HL-60 (cell line): ENCODE measurements at regions not wholly inside any gene's neighbourhood (a gene's known extent, or its start where the extent isn't known, plus 50 kb on each side); places are given as distances from the start of the nearest gene placed in this dataset.
"Not testable (repeated sequence)": the region's sequence is repeated elsewhere in the genome, so short reads cannot be mapped to it uniquely, and the experiment has no call there.

Source experiments
- DNase-seq, 2 experiments: peaks; one replicate each; pipeline ENCODE4 v3.0.0-alpha.2; 2010 to 2020; ENCODE audit warnings: low read depth in 1 of 2, low spot score in 1 of 2
- H3K27ac ChIP-seq: fragments of 250-450 bp; sonication (Bioruptor Pico); replicated peaks from 2 replicates; pipeline ENCODE4 v1.5.1; 2020; ENCODE audit warnings: mild to moderate bottlenecking, moderate library complexity
- H3K27me3 ChIP-seq: fragments of 250-450 bp; sonication (Bioruptor Pico); 2 replicates; pipeline ENCODE4 v1.5.1; 2021; ENCODE audit warnings: mild to moderate bottlenecking, moderate library complexity; ENCODE audit not compliant: insufficient read depth, poor library complexity, severe bottlenecking
- H3K4me3 ChIP-seq: replicated peaks from 2 replicates; pipeline ENCODE4 v1.5.1; 2011; ENCODE audit warnings: mild to moderate bottlenecking, control low read depth, low read length; ENCODE audit not compliant: insufficient read depth
- GABPA ChIP-seq: IDR thresholded peaks from 2 replicates; pipeline ENCODE4 v1.6.1; 2012; ENCODE audit warnings: low read depth
- POLR2AphosphoS5 ChIP-seq: IDR thresholded peaks from 2 replicates; pipeline ENCODE4 v1.6.1; 2012; ENCODE audit warnings: low read depth
- REST ChIP-seq: IDR thresholded peaks from 2 replicates; pipeline ENCODE4 v1.6.1; 2012; ENCODE audit warnings: low read depth; ENCODE audit not compliant: insufficient replicate concordance
- SPI1 ChIP-seq: IDR thresholded peaks from 2 replicates; pipeline ENCODE4 v1.6.1; 2012; ENCODE audit warnings: low read depth, mild to moderate bottlenecking, borderline replicate concordance
- TF ChIP-seq, protein P1 (sequence below): IDR thresholded peaks from one replicate; pipeline ENCODE4 v1.5.1; 2011; ENCODE audit warnings: low read length, control low read depth, inconsistent platforms; ENCODE audit not compliant: insufficient read depth

GRCh38 chr13:50485979-50486935 lies 357.2 kb downstream of the DLEU7 start:
- Histone ChIP-seq H3K27ac (no peak overlapping the region), H3K4me3 (no peak overlapping the region), H3K27me3 (no peaks in the 10 kb centered on the region)
- DNase-seq, result no peak
- no peak for TF ChIP-seq POLR2AphosphoS5
- TF ChIP-seq, protein P1, sequence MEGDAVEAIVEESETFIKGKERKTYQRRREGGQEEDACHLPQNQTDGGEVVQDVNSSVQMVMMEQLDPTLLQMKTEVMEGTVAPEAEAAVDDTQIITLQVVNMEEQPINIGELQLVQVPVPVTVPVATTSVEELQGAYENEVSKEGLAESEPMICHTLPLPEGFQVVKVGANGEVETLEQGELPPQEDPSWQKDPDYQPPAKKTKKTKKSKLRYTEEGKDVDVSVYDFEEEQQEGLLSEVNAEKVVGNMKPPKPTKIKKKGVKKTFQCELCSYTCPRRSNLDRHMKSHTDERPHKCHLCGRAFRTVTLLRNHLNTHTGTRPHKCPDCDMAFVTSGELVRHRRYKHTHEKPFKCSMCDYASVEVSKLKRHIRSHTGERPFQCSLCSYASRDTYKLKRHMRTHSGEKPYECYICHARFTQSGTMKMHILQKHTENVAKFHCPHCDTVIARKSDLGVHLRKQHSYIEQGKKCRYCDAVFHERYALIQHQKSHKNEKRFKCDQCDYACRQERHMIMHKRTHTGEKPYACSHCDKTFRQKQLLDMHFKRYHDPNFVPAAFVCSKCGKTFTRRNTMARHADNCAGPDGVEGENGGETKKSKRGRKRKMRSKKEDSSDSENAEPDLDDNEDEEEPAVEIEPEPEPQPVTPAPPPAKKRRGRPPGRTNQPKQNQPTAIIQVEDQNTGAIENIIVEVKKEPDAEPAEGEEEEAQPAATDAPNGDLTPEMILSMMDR, result no peak
- TF ChIP-seq SPI1, result no peak
- no peak for TF ChIP-seq REST
- TF ChIP-seq GABPA, result no peak

- H3K27me3 ChIP-seq, result no peaks in the 10 kb centered on the region
- no peak overlapping the region; the same call in 1 of the 2 replicates for H3K27ac ChIP-seq
- TF ChIP-seq, protein P1, result no peak
- no peak for TF ChIP-seq SPI1
- no peak for TF ChIP-seq GABPA
- TF ChIP-seq POLR2AphosphoS5, result no peak
- no peak for TF ChIP-seq REST
- DNase-seq, result no peak
- no peak overlapping the region for H3K4me3 ChIP-seq
Measured at GRCh38 chr13:50493683-50494082, 349.8 kb downstream of the DLEU7 start.

DNA sequence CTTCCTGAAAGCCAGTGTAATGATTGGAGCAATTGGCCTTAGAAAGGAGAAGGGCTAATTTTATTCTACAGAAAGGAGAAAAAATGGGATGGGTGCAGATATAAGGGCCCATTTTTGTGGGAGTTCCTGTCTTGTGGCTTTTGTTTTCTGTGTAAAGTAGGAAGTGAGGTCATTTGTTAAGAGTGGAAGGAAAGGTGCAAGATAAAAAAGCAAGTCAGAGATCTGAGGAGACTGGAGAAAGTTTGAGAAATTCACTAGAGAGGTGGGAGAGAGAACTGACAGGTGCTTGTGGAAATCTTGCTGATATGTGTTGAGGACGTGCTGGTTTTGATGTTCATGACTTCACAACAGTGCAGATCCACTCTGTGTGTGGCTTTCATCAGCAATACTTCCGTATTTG lies 349.4 kb downstream of the DLEU7 start:
- no peak for DNase-seq
- Histone ChIP-seq H3K4me3 (no peak overlapping the region), H3K27me3 (no peaks in the 10 kb centered on the region), H3K27ac (peak overlapping the region; percentile 42)
- TF ChIP-seq POLR2AphosphoS5, result no peak
- peak; percentile 76 for TF ChIP-seq SPI1

DNA sequence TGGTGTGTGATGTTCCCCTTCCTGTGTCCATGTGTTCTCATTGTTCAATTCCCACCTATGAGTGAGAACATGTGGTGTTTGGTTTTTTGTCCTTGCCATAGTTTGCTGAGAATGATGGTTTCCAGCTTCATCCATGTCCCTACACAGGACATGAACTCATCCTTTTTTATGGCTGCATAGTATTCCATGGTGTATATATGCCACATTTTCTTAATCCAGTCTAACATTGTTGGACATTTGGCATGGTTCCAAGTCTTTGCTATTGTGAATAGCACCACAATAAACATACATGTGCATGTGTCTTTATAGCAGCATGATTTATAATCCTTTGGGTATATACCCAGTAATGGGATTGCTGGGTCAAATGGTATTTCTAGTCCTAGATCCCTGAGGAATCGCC lies 340.3 kb downstream of the DLEU7 start:
- not testable (repeated sequence) for H3K27ac ChIP-seq, DNase-seq, H3K4me3 ChIP-seq, H3K27me3 ChIP-seq
